Small intestine (tissue), 7 donors: ENCODE measurements at regions not wholly inside any gene's neighbourhood (a gene's known extent, or its start where the extent isn't known, plus 50 kb on each side); places are given as distances from the start of the nearest gene placed in this dataset.
A peak's percentile ranks its signal among the peaks of the same experiment; 100 is the strongest.

Experiments
- DNase-seq, 2 donors: peaks; one replicate each; pipeline versions ENCODE4 v3.0.0 to v3.0.0-alpha.2; 2013
- FAIRE-seq: peaks from 2 replicates; lab custom pipeline; 2012; peaks lifted over from hg19 to GRCh38; lab: Jason Lieb, UNC
- H3K27ac ChIP-seq, 3 donors: one replicate each; pipeline ENCODE4 v1.5.1; 2013; ENCODE audit warnings: low read length in 2 of 3, mild to moderate bottlenecking in 2 of 3, control low read depth in 1 of 3, inconsistent platforms in 1 of 3, low read depth in 1 of 3, moderate library complexity in 1 of 3
- H3K27me3 ChIP-seq, 3 donors: one replicate each; pipeline ENCODE4 v1.6.1; 2013; ENCODE audit warnings: low read length in 3 of 3, inconsistent platforms in 1 of 3; ENCODE audit not compliant: control insufficient read depth in 3 of 3, insufficient read depth in 3 of 3
- H3K36me3 ChIP-seq, 3 donors: one replicate each; pipeline ENCODE4 v1.6.1; 2013; ENCODE audit warnings: low read length in 3 of 3, inconsistent platforms in 1 of 3, low read depth in 1 of 3, mild to moderate bottlenecking in 1 of 3, moderate library complexity in 1 of 3; ENCODE audit not compliant: control insufficient read depth in 3 of 3, insufficient read depth in 2 of 3
- H3K4me1 ChIP-seq, 3 donors: one replicate each; pipeline ENCODE4 v1.6.1; 2013; ENCODE audit warnings: low read length in 2 of 3, inconsistent platforms in 1 of 3, low read depth in 1 of 3, mild to moderate bottlenecking in 1 of 3, moderate library complexity in 1 of 3; ENCODE audit not compliant: control insufficient read depth in 3 of 3, insufficient read depth in 2 of 3
- H3K4me3 ChIP-seq, 3 donors: one replicate each; pipeline ENCODE4 v1.5.1; 2013; ENCODE audit warnings: low read length in 3 of 3, control low read depth in 1 of 3, inconsistent platforms in 1 of 3, low read depth in 1 of 3, mild to moderate bottlenecking in 1 of 3, moderate library complexity in 1 of 3
- H3K9me3 ChIP-seq, 2 donors: one replicate each; pipeline ENCODE4 v1.6.1; 2013; ENCODE audit warnings: low read depth in 1 of 2, low read length in 1 of 2; ENCODE audit not compliant: control insufficient read depth in 2 of 2, insufficient read depth in 1 of 2
- WGBS, 3 donors: extraction: QIAGEN DNeasy Blood & Tissue Kit; methylation state at CpG; one replicate each; pipeline ENCODE4 v1.1.7; 2013; 5-methylcytosine and 5-hydroxymethylcytosine counted together
- donor health status: healthy with polysubstance abuse.
- donor health status: control.
- donor health status: control.
- donor health status: Bipolar disorder and iron deficiency.
- donor health status: healthy.

DNA sequence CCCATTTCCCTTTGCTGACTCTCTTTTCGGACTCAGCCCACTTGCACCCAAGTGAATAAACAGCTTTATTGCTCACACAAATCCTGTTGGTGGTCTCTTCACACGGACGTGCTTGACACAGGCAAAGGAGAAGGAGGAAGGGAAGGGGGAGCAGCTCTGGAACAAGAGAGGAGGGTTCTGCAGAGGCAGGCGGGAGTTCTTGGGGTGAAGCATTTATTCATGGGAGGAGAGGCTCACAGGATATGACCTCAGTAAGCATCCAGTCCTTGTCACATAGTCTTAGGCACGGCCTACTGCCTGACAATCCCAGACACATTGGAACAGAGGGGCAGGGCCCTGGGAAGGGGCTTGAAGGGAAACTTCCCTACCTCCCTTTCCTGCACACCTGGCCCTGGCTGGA lies 171.7 kb upstream of the HS6ST1 start:
- peaks cover 0 to 8% of the 10 kb centered on the region in 2 donors for H3K9me3 ChIP-seq
- no peak overlapping the region for H3K4me3 ChIP-seq
- DNase-seq (no peak), FAIRE-seq (no peak)
- 63 to 88% (median 80%) methylated on average over 5 of the region's 5 CpGs for WGBS, 3 donors
- no peaks in the 10 kb centered on the region for H3K36me3 ChIP-seq
- H3K27me3 ChIP-seq, result peaks cover 0 to 13% (median 5%) of the 10 kb centered on the region in 3 donors
- no peak overlapping the region for H3K27ac ChIP-seq
- H3K4me1 ChIP-seq, result peaks cover 0 to 6% (median 0%) of the 10 kb centered on the region in 3 donors

DNA sequence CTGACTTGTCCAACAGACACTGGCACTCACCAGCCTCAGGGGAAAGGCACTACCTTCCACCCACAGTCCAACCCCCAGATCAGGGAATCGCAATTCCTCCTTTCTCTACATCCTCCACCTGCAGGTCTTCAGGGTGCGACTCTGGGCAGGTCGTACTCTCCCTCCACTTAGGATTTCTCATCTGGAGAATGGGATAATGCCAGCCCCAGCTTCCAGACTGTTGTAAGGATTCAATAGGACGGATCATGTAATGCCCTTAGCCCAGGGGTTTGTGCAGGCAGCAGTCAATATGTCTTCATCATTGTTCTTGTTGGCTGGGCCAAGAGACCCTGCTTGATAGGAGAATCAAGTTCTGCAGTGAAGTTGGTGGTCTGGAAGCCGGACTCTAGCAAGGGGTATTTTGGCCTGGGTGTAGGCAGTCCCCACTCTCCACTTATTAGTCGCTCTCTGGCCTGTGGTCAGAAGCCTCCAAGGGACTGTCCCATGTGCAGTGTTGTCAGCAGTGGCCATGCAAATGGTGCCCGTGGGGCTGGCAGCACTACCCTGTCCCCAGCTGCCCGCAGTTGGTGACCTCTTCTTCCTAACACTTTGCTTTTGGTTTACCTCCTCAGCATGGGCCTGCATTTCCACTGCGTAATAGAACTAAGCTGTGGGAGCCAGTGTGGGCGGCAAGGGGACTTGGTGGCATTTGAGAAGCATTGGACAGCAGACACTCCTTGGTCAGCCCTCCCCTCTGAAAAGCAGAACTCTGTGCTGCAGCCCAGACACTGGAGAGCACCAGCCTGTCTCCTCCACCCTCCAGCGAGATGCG lies 172.4 kb upstream of the HS6ST1 start:
- Histone ChIP-seq H3K36me3 (no peaks in the 10 kb centered on the region), H3K4me1 (peaks cover 0 to 6% (median 0%) of the 10 kb centered on the region in 3 donors), H3K9me3 (peaks cover 0 to 8% of the 10 kb centered on the region in 2 donors), H3K27ac (no peak overlapping the region), H3K4me3 (no peak overlapping the region), H3K27me3 (peaks cover 0 to 13% (median 5%) of the 10 kb centered on the region in 3 donors)
- DNase-seq, result no peak
- 92 to 94% (median 92%) methylated on average over 12 of the region's 12 CpGs for WGBS, 3 donors
- no peak for FAIRE-seq

DNA sequence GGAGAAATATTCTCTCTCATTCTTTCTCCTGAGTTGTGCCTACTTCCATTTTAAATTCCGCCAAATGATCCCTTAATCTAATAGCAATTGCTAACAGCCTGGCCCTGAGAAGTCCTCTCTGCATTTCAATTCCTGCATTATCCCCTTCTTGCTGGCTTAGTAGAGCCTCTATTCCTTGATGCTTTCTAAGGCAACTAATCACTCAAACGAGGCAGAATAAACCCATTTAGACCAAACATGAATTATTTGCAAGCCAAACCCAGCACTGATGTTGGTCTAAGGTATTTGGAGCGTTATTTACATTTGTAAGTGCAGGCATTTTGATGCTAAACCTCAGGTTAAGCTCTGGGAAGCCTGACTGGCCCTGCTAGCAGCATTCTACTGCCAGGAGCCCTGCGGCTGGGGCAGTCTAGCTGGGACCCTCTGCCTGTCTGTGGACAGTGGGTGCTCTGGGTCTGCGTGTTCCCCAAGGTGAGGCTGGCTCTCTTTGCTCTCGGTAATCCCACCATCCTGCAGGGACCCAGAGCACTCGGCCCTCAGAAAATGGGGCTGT lies 173.1 kb upstream of the HS6ST1 start:
- 84 to 94% (median 85%) methylated on average over 7 of the region's 7 CpGs for WGBS, 3 donors
- peaks cover 0 to 6% (median 0%) of the 10 kb centered on the region in 3 donors for H3K4me1 ChIP-seq
- no peaks in the 10 kb centered on the region for H3K36me3 ChIP-seq
- H3K4me3 ChIP-seq, result no peak overlapping the region
- peaks cover 0 to 8% of the 10 kb centered on the region in 2 donors for H3K9me3 ChIP-seq
- FAIRE-seq (no peak), DNase-seq (no peak)
- H3K27ac ChIP-seq, result no peak overlapping the region
- peaks cover 0 to 13% (median 5%) of the 10 kb centered on the region in 3 donors for H3K27me3 ChIP-seq

DNA sequence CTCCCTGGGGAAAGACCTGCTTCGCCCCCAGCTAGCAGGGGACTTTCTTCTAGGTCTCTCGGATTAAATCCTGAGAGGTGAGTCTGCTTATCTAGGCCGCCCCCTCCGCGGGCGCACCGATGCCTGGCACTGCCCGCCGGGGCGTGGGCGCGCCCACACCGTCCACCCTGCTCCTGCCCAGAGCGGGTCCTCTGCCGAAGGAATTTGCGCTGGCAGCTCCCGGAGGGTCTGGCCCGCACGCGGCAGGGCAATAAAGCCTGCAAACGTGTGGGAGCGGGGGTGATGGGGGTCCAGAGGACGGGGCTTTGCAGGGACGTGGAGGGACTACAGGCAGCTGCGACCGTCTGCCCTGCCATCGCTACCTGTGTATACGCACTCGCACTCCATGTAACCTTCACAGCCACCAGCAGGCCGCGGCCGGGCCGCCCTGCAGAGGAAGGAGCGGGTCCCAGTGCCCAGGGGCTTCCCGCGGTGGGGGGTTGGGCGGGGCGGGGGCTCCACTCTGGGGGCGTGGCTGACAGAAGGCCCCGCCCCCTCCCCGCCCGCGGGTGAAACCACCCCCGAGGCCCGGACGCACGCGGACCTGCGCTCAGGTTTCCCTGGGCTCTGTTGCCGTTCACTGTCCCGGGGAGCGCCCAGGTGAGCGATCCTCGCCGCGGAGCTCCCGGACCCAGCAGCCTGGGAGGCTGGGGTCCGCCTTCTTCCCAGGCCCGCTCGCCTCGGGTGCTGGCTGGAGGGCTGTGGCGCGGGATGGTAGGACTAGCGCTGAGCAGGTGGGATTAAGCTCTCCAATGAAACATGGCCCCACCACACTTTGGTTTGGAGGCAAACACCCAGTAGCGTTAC lies 174.5 kb upstream of the HS6ST1 start:
- DNase-seq (no peak), FAIRE-seq (no peak)
- no peak overlapping the region for H3K27ac ChIP-seq
- H3K9me3 ChIP-seq, result peaks cover 0 to 8% of the 10 kb centered on the region in 2 donors
- peaks cover 0 to 13% (median 0%) of the 10 kb centered on the region in 3 donors for H3K27me3 ChIP-seq
- WGBS, 3 donors, result 57 to 75% (median 75%) methylated on average over 54 to 65 of the region's 65 CpGs
- H3K36me3 ChIP-seq, result no peaks in the 10 kb centered on the region
- H3K4me1 ChIP-seq, result peaks cover 0 to 6% (median 0%) of the 10 kb centered on the region in 3 donors
- H3K4me3 ChIP-seq, result no peak overlapping the region

DNA sequence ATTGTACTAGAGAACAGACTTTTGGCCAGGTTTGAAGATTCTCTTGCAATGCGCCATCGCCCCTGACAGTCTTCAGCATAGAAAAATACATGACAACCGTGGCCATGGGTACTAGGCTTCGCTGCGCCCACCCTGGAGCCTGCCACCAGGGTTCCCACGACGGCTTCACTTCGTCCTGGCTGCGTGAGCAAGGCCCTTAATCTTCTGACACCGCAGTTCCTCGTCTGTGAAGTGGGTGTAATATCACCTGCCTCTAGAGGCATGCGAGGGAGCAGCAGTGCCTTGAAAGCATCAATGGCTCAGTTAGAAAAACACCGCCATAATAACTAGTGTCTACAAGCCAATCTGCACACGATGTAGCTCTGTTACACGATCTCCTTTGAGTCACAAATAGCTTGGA lies 175.2 kb upstream of the HS6ST1 start:
- Histone ChIP-seq H3K4me1 (peaks cover 0 to 6% (median 0%) of the 10 kb centered on the region in 3 donors), H3K27ac (no peak overlapping the region), H3K36me3 (no peaks in the 10 kb centered on the region), H3K4me3 (no peak overlapping the region), H3K9me3 (peaks cover 0 to 8% of the 10 kb centered on the region in 2 donors), H3K27me3 (peaks cover 0 to 13% (median 0%) of the 10 kb centered on the region in 3 donors)
- DNase-seq, result no peak
- no peak for FAIRE-seq
- WGBS, 3 donors, result 74 to 83% (median 77%) methylated on average over 15 of the region's 15 CpGs

DNA sequence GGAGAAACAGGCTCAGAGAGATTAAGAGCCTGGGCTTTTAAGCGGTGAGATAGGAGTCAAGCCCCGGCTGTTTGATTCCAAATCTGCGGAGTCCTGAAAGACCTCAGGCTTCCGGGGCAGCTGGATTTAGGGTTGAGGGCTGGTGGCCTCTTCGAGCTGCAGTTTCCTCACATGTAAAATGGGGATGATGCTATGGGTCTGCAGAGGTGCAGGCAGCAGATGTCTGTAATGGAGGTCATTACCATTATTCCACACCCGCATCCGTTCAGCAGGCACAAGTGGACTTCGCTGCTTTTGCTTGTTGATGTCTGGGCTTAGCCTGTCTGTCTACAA lies 175.6 kb upstream of the HS6ST1 start:
- H3K4me1 ChIP-seq, result peaks cover 0 to 6% (median 0%) of the 10 kb centered on the region in 3 donors
- no peak for FAIRE-seq
- WGBS, 3 donors, result 46 to 73% (median 60%) methylated on average over 8 of the region's 8 CpGs
- peaks cover 0 to 8% of the 10 kb centered on the region in 2 donors for H3K9me3 ChIP-seq
- H3K36me3 ChIP-seq, result no peaks in the 10 kb centered on the region
- DNase-seq, result no peak
- H3K27ac ChIP-seq, result no peak overlapping the region
- peaks cover 0 to 13% (median 0%) of the 10 kb centered on the region in 3 donors for H3K27me3 ChIP-seq
- H3K4me3 ChIP-seq, result no peak overlapping the region

DNA sequence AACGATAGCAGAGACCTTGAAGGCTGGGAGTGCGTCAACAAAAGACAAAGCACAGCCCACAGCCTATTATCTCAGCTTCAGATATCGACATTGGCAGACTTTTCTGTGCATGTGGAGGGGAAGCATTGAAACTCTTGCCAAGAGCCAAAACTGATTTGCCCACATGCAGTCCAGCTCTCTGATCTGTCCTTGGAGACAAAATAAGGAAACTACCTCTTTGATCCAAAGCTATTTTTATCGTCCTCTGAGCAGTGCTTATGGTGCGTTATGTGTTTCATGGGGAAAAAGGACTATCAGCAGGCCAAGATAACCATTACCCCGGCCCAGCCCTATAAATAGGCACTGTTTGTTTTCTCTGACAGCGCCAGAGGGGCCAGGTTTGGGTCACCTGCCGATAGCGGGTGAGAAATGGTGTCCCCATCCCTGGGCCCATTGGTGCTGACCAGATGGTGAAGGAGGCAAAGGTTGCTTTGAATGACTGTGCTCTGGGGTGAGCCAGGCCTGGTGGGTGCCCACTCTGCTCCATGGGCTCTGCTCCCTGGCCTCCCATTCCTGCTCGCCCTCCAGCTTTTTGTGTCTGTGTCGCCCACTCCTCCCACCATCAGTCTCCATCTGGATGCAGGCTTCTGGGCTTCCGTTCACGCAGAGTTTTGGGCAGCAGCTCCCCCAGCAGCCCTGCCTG lies 176.1 kb upstream of the HS6ST1 start:
- Histone ChIP-seq H3K36me3 (no peaks in the 10 kb centered on the region), H3K4me3 (no peak overlapping the region), H3K27ac (no peak overlapping the region), H3K9me3 (peaks cover 0 to 8% of the 10 kb centered on the region in 2 donors), H3K4me1 (peaks cover 0 to 8% (median 0%) of the 10 kb centered on the region in 3 donors), H3K27me3 (peaks cover 0 to 13% (median 0%) of the 10 kb centered on the region in 3 donors)
- WGBS, 3 donors, result 37 to 57% (median 45%) methylated on average over 13 of the region's 13 CpGs
- FAIRE-seq, result no peak
- DNase-seq, result peak in 1 of 2 donors; percentile 12
